ENCODE measurements at regions not wholly inside any gene's neighbourhood (a gene's known extent, or its start where the extent isn't known, plus 50 kb on each side); places are given as distances from the start of the nearest gene placed in this dataset.

GRCh38 chr2:71897836-71898235 lies 249.8 kb downstream of the CYP26B1 start:
- no peak for TF ChIP-seq CTCF (IDR thresholded peaks at IDR 0.05)
- Mint-ChIP-seq H3K9me3 (no peaks in the 10 kb centered on the region), H3K4me1 (no peaks in the 10 kb centered on the region), H3K27ac (no peak overlapping the region), H3K27me3 (no peaks in the 10 kb centered on the region), H3K36me3 (ENCODE audit: low read depth) (no peaks in the 10 kb centered on the region), H3K4me3 (no peak overlapping the region)
- ChIA-PET CTCF (interaction anchor here (2.2 kb wide), 1 partner anchor 26 kb away, joined by 4 read pairs; no protein-coding TSS in a partner anchor), POLR2A (no interaction called here)
- intact Hi-C loops (cut with micrococcal nuclease), result no loop called here
- no peak for ATAC-seq (ENCODE audit: low read depth)
- no peak for DNase-seq

DNA sequence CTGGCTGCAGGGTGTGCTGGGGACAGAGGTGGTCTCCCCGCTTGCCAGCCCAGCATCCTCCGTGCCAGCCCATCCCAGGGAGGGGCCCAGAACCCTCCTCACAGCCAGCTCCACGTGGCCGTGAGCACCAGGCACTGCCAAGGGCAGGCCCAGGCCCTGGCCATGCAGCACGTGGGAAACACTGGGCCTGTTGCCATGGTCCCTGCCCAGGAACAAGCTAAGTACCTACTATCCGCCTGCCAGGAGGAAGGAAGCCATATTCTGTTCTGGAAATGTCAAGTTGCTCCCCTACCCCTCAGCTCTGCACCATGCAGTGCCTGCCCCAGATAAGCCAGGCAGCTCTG lies 250.6 kb downstream of the CYP26B1 start:
- no peak for TF ChIP-seq CTCF (IDR thresholded peaks at IDR 0.05)
- Mint-ChIP-seq H3K36me3 (ENCODE audit: low read depth) (no peaks in the 10 kb centered on the region), H3K27ac (no peak overlapping the region), H3K27me3 (no peaks in the 10 kb centered on the region), H3K4me1 (no peaks in the 10 kb centered on the region), H3K9me3 (no peaks in the 10 kb centered on the region), H3K4me3 (no peak overlapping the region)
- no peak for DNase-seq
- ChIA-PET POLR2A (no interaction called here), CTCF (interaction anchor here (2.2 kb wide), 1 partner anchor 27 kb away, joined by 4 read pairs; no protein-coding TSS in a partner anchor)
- intact Hi-C loops (cut with micrococcal nuclease), result no loop called here
- ATAC-seq (ENCODE audit: low read depth), result no peak

DNA sequence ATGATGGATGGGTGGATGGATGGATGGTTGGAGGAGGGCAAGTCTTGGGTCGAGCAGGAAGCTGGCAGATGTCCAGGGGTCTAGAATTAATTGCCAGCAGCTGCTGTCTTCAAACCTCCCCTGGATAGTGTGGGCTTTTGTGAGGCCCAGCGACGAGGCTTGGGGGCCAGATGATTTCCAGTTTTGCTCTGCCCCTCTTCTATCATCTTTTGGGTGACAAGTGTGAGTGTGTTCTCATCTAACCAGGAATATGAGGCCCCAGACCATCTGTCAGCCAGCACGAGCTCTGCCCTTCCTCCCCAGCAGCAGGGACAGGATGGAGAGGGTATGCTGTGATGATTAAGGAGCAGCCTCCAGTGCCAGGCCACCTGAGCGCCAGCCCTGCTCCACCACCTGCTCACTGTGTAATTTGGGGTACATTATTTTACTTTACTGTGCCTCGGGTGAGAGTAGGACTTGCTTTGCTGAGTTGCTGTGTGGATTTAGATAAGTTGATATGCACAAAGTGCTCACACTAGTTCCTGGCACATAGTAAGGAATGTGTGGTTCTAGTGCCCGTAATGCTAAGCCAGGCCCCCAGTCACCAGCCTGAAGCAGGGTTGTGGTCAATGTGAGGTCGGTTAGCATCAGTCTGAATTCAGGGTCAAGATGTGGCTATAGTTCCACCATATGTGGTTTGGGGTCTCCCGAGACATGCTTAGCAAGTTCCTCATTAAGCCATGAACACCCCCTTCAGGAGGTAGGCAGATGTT lies 251.1 kb downstream of the CYP26B1 start:
- POLR2A ChIA-PET, result no interaction called here
- ATAC-seq (ENCODE audit: low read depth) (no peak), DNase-seq (no peak)
- intact Hi-C loops (cut with micrococcal nuclease), result no loop called here
- no peak for TF ChIP-seq CTCF (IDR thresholded peaks at IDR 0.05)
- no peak overlapping the region for H3K4me3 Mint-ChIP-seq
- H3K27ac Mint-ChIP-seq, result no peak overlapping the region
- H3K4me1 Mint-ChIP-seq, result no peaks in the 10 kb centered on the region
- H3K27me3 Mint-ChIP-seq, result no peaks in the 10 kb centered on the region
- H3K9me3 Mint-ChIP-seq, result no peaks in the 10 kb centered on the region
- CTCF ChIA-PET, result interaction anchor here (2.2 kb wide), 1 partner anchor 28 kb away, joined by 4 read pairs; no protein-coding TSS in a partner anchor
- H3K36me3 Mint-ChIP-seq (ENCODE audit: low read depth), result no peaks in the 10 kb centered on the region

DNA sequence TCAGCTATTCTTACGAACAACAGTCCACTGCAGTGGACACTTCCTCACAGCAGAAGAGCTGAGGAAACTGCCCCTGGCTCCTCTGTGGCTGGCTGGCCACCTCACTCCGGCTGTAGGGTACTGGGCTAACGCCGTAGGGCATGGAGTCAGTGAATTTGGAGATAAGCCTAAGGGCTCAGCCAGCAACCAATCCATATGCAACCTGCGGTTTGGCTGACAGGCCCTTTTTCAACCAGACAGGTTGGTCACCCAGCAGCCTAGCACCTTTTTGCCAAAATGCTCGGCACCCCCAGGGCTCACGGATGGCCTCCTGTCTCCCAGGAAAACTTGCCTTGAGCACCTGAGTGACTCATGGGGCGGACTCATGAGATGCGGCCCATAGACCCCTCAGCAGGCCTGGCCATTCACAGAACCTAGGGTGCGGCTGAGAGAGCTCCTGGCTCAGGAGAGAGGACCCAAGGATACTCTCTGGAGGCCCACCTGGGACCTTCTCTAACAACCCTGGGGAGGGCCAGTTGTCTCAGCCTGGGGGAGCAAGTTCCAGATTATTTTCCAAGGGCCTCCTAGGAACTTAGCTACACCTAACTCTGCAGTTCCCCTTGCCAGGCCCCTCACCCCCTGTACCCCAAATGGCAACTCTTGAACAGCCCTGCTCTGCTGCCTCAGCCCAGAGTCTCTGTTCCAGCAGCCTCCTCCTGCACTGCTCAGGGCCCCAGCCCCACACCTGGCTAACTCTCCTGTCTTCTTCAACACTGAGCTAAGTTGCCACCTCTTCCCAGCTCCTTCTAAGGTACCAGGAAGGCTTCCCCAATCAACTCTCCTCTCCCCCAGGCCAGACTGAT lies 252.1 kb downstream of the CYP26B1 start:
- Mint-ChIP-seq H3K27me3 (no peaks in the 10 kb centered on the region), H3K4me1 (no peaks in the 10 kb centered on the region), H3K9me3 (no peaks in the 10 kb centered on the region), H3K4me3 (no peak overlapping the region), H3K27ac (no peak overlapping the region), H3K36me3 (ENCODE audit: low read depth) (no peaks in the 10 kb centered on the region)
- ATAC-seq (ENCODE audit: low read depth) (no peak), DNase-seq (no peak)
- POLR2A ChIA-PET, result no interaction called here
- intact Hi-C loops (cut with micrococcal nuclease), result no loop called here
- CTCF ChIA-PET, result interaction anchor here (2.2 kb wide), 1 partner anchor 29 kb away, joined by 4 read pairs; no protein-coding TSS in a partner anchor
- no peak for TF ChIP-seq CTCF (IDR thresholded peaks at IDR 0.05)

GRCh38 chr2:71894261-71894660 lies 253.4 kb downstream of the CYP26B1 start:
- TF ChIP-seq CTCF (IDR thresholded peaks at IDR 0.05), result no peak
- CTCF ChIA-PET, result no interaction called here
- H3K27me3 Mint-ChIP-seq, result no peaks in the 10 kb centered on the region
- H3K9me3 Mint-ChIP-seq, result no peaks in the 10 kb centered on the region
- no peaks in the 10 kb centered on the region for H3K4me1 Mint-ChIP-seq
- POLR2A ChIA-PET, result no interaction called here
- no peaks in the 10 kb centered on the region for H3K36me3 Mint-ChIP-seq (ENCODE audit: low read depth)
- ATAC-seq (ENCODE audit: low read depth) (no peak), DNase-seq (no peak)
- H3K27ac Mint-ChIP-seq, result no peak overlapping the region
- no peak overlapping the region for H3K4me3 Mint-ChIP-seq
- intact Hi-C loops (cut with micrococcal nuclease), result no loop called here

All from activated B cell treated with CpG ODN at 0.5 μM for 24 hours (primary cell).